ENCODE measurements at regions not wholly inside any gene's neighbourhood (a gene's known extent, or its start where the extent isn't known, plus 50 kb on each side); places are given as distances from the start of the nearest gene placed in this dataset.
"Not testable (repeated sequence)": the region's sequence is repeated elsewhere in the genome, so short reads cannot be mapped to it uniquely, and the experiment has no call there.

DNA sequence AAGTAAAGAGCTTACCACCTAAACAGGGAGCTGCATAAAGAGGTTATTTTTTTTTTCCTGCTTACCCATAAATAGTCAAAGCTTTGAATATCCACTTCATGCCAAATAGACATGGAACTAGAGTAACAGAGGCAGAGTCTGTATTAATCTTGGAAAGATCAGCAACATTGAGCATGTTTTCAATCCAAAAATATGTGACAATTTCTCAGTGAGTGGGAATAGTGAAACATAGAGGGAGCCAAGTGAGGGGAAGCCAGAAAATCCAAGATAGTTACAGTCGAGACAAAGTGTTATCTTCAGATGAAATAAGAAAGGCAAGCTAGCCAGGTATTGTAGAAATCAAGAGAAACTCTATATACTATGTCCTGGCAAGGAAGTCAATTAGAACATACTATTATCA lies 122.3 kb upstream of the TACR3 start:
- Histone ChIP-seq H3K36me3 (ENCODE audit: control insufficient read depth, insufficient read depth, low read length) (no peaks in the 10 kb centered on the region), H3K9me1 (ENCODE audit: control insufficient read depth, insufficient read depth, low read length) (no peaks in the 10 kb centered on the region), H3K4me3 (no peak overlapping the region), H3K4me2 (ENCODE audit: insufficient read depth, low read length) (no peak overlapping the region), H4K20me1 (replicated peaks; ENCODE audit: control insufficient read depth, insufficient read depth, low read length) (no peaks in the 10 kb centered on the region), H3K27me3 (ENCODE audit: control insufficient read depth in 2 of 2, insufficient read depth in 2 of 2, low read length in 2 of 2) (no peaks in the 10 kb centered on the region), H3K9ac (ENCODE audit: insufficient read depth in 1 of 2, low read depth in 2 of 2, low read length in 2 of 2) (no peak overlapping the region), H3K79me2 (ENCODE audit: control insufficient read depth, insufficient read depth, low read length) (no peaks in the 10 kb centered on the region), H2AFZ (ENCODE audit: low read depth, low read length) (no peak overlapping the region), H3K27ac (ENCODE audit: extremely low read depth, low read depth, low read length) (no peak overlapping the region), H3K9me3 (replicated peaks; ENCODE audit: control insufficient read depth, insufficient read depth, low read depth, low read length) (no peaks in the 10 kb centered on the region), H3K4me1 (replicated peaks in 1 of 2; ENCODE audit: control insufficient read depth in 2 of 2, insufficient read depth in 2 of 2, low read length in 2 of 2) (no peaks in the 10 kb centered on the region)
- 0% methylated on average over 1 of the region's 1 CpG for WGBS (ENCODE audit: insufficient coverage, low coverage, missing lambda C conversion rate)
- ATAC-seq, result no peak
- intact Hi-C loops (cut with micrococcal nuclease) (no loop called here), in situ Hi-C loops (cut with MboI) (no loop called here)
- FAIRE-seq, result no peak
- no peak for TF ChIP-seq EP400 (IDR thresholded peaks at IDR 0.05)
- TF ChIP-seq ZNF282 (CRISPR knock-in tag; IDR thresholded peaks at IDR 0.05), result no peak
- TF ChIP-seq XRCC4 (IDR thresholded peaks at IDR 0.05; ENCODE audit: extremely low read depth, insufficient read depth, insufficient read length), result no peak
- TF ChIP-seq ZNF143 (CRISPR knock-in tag; IDR thresholded peaks at IDR 0.05), result no peak
- TF ChIP-seq, protein P1, sequence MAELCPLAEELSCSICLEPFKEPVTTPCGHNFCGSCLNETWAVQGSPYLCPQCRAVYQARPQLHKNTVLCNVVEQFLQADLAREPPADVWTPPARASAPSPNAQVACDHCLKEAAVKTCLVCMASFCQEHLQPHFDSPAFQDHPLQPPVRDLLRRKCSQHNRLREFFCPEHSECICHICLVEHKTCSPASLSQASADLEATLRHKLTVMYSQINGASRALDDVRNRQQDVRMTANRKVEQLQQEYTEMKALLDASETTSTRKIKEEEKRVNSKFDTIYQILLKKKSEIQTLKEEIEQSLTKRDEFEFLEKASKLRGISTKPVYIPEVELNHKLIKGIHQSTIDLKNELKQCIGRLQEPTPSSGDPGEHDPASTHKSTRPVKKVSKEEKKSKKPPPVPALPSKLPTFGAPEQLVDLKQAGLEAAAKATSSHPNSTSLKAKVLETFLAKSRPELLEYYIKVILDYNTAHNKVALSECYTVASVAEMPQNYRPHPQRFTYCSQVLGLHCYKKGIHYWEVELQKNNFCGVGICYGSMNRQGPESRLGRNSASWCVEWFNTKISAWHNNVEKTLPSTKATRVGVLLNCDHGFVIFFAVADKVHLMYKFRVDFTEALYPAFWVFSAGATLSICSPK (IDR thresholded peaks at IDR 0.05; ENCODE audit: borderline replicate concordance), result no peak
- TF ChIP-seq USF1 (CRISPR knock-in tag; IDR thresholded peaks at IDR 0.05), result no peak
- no peak for TF ChIP-seq L3MBTL2 (IDR thresholded peaks at IDR 0.05)
- TF ChIP-seq HOXB6 (CRISPR knock-in tag; IDR thresholded peaks at IDR 0.05; ENCODE audit: borderline replicate concordance), result no peak
- TF ChIP-seq RBM22 (IDR thresholded peaks at IDR 0.05; ENCODE audit: low read depth, low read length, poor library complexity, severe bottlenecking), result no peak
- TF ChIP-seq MTA3 (IDR thresholded peaks at IDR 0.05; ENCODE audit: borderline replicate concordance), result no peak
- no peak for TF ChIP-seq ZNF232 (CRISPR knock-in tag; IDR thresholded peaks at IDR 0.05)
- TF ChIP-seq TRIM28 (IDR thresholded peaks at IDR 0.05), result no peak
- TF ChIP-seq HSF4 (CRISPR knock-in tag; IDR thresholded peaks at IDR 0.05; ENCODE audit: borderline replicate concordance), result no peak
- no peak for TF ChIP-seq CXXC5 (CRISPR knock-in tag; IDR thresholded peaks at IDR 0.05)
- no peak for TF ChIP-seq RBM14 (IDR thresholded peaks at IDR 0.05; ENCODE audit: borderline replicate concordance, insufficient read depth, low read depth, low read length)
- no peak for TF ChIP-seq CHD4 (IDR thresholded peaks at IDR 0.05; ENCODE audit: insufficient read depth, insufficient replicate concordance, low read depth, low read length, poor library complexity, severe bottlenecking)
- BruUV-seq (replicated peaks), result no TSS peak
- POLR2A ChIA-PET, result no interaction called here
- no peak for DNase-seq (ENCODE audit: extremely low read depth in 1 of 4, low spot score in 3 of 4)
- CTCF ChIA-PET (ENCODE audit: low intra/inter-chr PET ratio), result no interaction called here

- H3K27me3 ChIP-seq (ENCODE audit: control insufficient read depth in 2 of 2, insufficient read depth in 2 of 2, low read length in 2 of 2); CTCF ChIA-PET (ENCODE audit: low intra/inter-chr PET ratio); H3K27ac ChIP-seq (ENCODE audit: extremely low read depth, low read depth, low read length); H3K4me2 ChIP-seq (ENCODE audit: insufficient read depth, low read length); H4K20me1 ChIP-seq (replicated peaks; ENCODE audit: control insufficient read depth, insufficient read depth, low read length); H3K36me3 ChIP-seq (ENCODE audit: control insufficient read depth, insufficient read depth, low read length); BruUV-seq (replicated peaks); H2AFZ ChIP-seq (ENCODE audit: low read depth, low read length); H3K9ac ChIP-seq (ENCODE audit: insufficient read depth in 1 of 2, low read depth in 2 of 2, low read length in 2 of 2); H3K9me3 ChIP-seq (replicated peaks; ENCODE audit: control insufficient read depth, insufficient read depth, low read depth, low read length); DNase-seq (ENCODE audit: extremely low read depth in 1 of 4, low spot score in 3 of 4); intact Hi-C loops (cut with micrococcal nuclease); in situ Hi-C loops (cut with MboI); H3K9me1 ChIP-seq (ENCODE audit: control insufficient read depth, insufficient read depth, low read length); H3K79me2 ChIP-seq (ENCODE audit: control insufficient read depth, insufficient read depth, low read length); POLR2A ChIA-PET; H3K4me3 ChIP-seq; FAIRE-seq; H3K4me1 ChIP-seq (replicated peaks in 1 of 2; ENCODE audit: control insufficient read depth in 2 of 2, insufficient read depth in 2 of 2, low read length in 2 of 2); ATAC-seq: not testable (repeated sequence)
- WGBS (ENCODE audit: insufficient coverage, low coverage, missing lambda C conversion rate), result 3% methylated on average over 5 of the region's 5 CpGs
Observed at GRCh38 chr4:103810308-103810707, 90.5 kb upstream of the TACR3 start.
